ENCODE measurements at regions not wholly inside any gene's neighbourhood (a gene's known extent, or its start where the extent isn't known, plus 50 kb on each side); places are given as distances from the start of the nearest gene placed in this dataset.

DNA sequence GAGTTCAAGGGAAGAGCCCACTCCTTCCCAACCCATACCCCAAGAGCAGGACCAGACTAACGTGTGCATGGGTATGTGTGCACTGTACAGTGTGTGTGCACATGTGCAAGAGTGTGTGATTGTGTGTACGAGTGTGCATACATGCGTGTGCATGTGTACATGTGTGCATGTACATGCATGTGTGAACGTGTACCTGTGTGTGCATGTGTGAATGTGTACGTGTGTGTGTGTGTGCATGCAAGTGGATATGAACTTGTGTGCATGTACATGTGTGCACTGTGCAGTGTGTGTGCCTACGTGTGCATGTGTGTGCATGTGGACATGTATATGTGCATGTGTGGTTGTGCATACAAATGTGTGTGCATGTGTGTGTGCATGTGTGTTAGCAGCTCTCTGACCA is 223.1 kb downstream of the RBFOX3 start:
- TF ChIP-seq, protein P1, sequence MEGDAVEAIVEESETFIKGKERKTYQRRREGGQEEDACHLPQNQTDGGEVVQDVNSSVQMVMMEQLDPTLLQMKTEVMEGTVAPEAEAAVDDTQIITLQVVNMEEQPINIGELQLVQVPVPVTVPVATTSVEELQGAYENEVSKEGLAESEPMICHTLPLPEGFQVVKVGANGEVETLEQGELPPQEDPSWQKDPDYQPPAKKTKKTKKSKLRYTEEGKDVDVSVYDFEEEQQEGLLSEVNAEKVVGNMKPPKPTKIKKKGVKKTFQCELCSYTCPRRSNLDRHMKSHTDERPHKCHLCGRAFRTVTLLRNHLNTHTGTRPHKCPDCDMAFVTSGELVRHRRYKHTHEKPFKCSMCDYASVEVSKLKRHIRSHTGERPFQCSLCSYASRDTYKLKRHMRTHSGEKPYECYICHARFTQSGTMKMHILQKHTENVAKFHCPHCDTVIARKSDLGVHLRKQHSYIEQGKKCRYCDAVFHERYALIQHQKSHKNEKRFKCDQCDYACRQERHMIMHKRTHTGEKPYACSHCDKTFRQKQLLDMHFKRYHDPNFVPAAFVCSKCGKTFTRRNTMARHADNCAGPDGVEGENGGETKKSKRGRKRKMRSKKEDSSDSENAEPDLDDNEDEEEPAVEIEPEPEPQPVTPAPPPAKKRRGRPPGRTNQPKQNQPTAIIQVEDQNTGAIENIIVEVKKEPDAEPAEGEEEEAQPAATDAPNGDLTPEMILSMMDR (IDR thresholded peaks at IDR 0.05; ENCODE audit: poor library complexity, severe bottlenecking) = no peak
- TF ChIP-seq MXI1 (conservative IDR thresholded peaks at IDR 0.05; ENCODE audit: poor library complexity, severe bottlenecking) = no peak
- no peak for TF ChIP-seq EZH2 (IDR thresholded peaks at IDR 0.05; ENCODE audit: borderline replicate concordance, insufficient read depth, low read length, poor library complexity, severe bottlenecking)

Measured in neural cell (in vitro differentiated cells).